Testis (tissue), 2 donors: ENCODE measurements at regions not wholly inside any gene's neighbourhood (a gene's known extent, or its start where the extent isn't known, plus 50 kb on each side); places are given as distances from the start of the nearest gene placed in this dataset.
"Not testable (repeated sequence)": the region's sequence is repeated elsewhere in the genome, so short reads cannot be mapped to it uniquely, and the experiment has no call there.

Experiments
- DNase-seq: peaks from one replicate; pipeline ENCODE4 v3.0.0-alpha.2; 2019
- H3K27ac ChIP-seq, 2 donors: fragments of 200-600 bp; sonication (generic); one replicate each; pipeline ENCODE4 v1.5.1; 2019
- H3K27me3 ChIP-seq: fragments of 200-600 bp; sonication (generic); one replicate; pipeline ENCODE4 v1.5.1; 2019
- H3K36me3 ChIP-seq: fragments of 200-600 bp; sonication (generic); one replicate; pipeline ENCODE4 v1.5.1; 2017; ENCODE audit warnings: low read depth; ENCODE audit errors: missing control alignments
- H3K4me1 ChIP-seq: fragments of 200-600 bp; sonication (generic); one replicate; pipeline ENCODE4 v1.5.1; 2019
- H3K4me3 ChIP-seq, 2 donors: fragments of 200-600 bp; sonication (generic); one replicate each; pipeline ENCODE4 v1.5.1; 2017 to 2019
- H3K9me3 ChIP-seq: fragments of 200-600 bp; sonication (generic); one replicate; pipeline ENCODE4 v1.5.1; 2017
- POLR2A ChIP-seq: fragments of 450-650 bp; IDR thresholded peaks from one replicate; pipeline ENCODE4 v1.6.1; 2017; ENCODE audit warnings: antibody characterized with exemption, mild to moderate bottlenecking, moderate library complexity
- WGBS, 2 donors: methylation state at CpG; one replicate each; pipeline ENCODE4 v1.1.5; 2018; 5-methylcytosine and 5-hydroxymethylcytosine counted together
- intact Hi-C: fragments of 100-400 bp; cut with DNase I; formaldehyde crosslinking; loops from one replicate; pipeline ENCODE4 v1.15.1; 2023; ENCODE audit warnings: low total_unique reads
- TF ChIP-seq, protein P1 (sequence below), 3 experiments: fragments of 450-650 bp in 2 of 3; fragments of 200-600 bp in 1 of 3; sonication (generic) in 1 of 3; IDR thresholded peaks; one replicate each; pipeline ENCODE4 v1.5.1; 2016 to 2019; ENCODE audit warnings: antibody characterized with exemption in 3 of 3, mild to moderate bottlenecking in 2 of 3, moderate library complexity in 1 of 3

DNA sequence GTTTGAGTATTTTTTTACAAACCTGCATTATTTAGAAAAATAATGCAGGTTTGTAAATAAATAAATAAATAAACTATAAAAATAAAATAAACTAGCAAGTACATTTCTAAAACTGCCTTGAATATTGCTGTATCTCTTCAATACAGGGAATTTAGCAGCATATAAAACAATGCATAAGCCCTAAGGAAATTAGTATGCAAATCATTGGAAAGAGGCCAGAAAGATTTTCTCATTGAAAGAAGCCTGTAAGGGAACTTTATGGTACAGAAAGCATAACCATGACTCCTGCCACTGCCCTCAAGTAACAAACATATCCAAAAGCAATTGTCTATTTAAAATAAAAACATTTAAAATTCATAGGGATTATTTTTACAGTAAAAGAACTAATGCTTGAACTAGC is 387.3 kb downstream of the HINT1 start:
- DNase-seq = no peak
- H3K36me3 ChIP-seq = no peaks in the 10 kb centered on the region
- no peak overlapping the region for H3K4me3 ChIP-seq
- no peak overlapping the region for H3K27ac ChIP-seq
- intact Hi-C loops = no loop called here
- H3K27me3 ChIP-seq = no peaks in the 10 kb centered on the region
- no peaks in the 10 kb centered on the region for H3K4me1 ChIP-seq
- TF ChIP-seq, protein P1, sequence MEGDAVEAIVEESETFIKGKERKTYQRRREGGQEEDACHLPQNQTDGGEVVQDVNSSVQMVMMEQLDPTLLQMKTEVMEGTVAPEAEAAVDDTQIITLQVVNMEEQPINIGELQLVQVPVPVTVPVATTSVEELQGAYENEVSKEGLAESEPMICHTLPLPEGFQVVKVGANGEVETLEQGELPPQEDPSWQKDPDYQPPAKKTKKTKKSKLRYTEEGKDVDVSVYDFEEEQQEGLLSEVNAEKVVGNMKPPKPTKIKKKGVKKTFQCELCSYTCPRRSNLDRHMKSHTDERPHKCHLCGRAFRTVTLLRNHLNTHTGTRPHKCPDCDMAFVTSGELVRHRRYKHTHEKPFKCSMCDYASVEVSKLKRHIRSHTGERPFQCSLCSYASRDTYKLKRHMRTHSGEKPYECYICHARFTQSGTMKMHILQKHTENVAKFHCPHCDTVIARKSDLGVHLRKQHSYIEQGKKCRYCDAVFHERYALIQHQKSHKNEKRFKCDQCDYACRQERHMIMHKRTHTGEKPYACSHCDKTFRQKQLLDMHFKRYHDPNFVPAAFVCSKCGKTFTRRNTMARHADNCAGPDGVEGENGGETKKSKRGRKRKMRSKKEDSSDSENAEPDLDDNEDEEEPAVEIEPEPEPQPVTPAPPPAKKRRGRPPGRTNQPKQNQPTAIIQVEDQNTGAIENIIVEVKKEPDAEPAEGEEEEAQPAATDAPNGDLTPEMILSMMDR (IDR thresholded peaks at IDR 0.05) = no peak
- TF ChIP-seq POLR2A = no peak
- no peaks in the 10 kb centered on the region for H3K9me3 ChIP-seq

DNA sequence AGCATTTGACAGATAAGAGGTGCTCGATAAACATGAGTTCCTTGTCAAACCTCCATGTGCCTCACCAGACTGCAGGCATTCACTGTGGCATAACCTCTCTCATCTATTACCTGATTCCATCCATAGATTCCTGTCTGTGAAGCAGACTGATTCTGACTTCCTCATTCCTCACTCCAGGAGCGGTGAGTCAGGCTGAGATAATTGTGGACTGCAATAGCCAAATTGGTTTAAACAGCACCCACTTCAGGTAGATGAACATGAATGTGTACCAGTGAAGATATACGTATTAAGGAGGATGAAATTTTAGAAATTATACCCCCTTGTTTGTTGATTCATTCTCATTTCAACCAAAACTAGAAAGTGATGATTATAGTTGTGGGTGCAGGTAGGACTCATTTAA is 391.2 kb downstream of the HINT1 start:
- 84 to 86% methylated on average over 3 of the region's 3 CpGs for WGBS, 2 donors
- no peaks in the 10 kb centered on the region for H3K36me3 ChIP-seq

DNA sequence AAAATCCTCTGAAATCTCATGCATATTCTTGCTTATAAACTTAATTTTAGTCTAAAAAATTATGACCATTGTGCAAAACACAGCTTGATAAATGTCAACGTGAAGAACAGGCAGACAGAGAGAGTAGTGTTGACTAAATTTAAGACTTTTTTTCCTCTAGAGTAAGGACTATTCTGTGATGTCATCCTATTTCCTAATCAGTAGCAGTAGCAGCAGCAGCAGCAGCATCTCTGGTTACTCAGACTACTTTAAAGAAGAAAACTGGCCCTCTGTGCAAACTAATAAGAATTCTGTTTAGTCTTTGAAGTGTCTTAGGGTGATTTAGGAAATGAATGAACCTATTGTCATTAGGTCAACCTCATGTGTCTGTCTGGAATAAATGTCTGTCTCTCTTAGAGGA is 403.0 kb downstream of the HINT1 start:
- no peaks in the 10 kb centered on the region for H3K4me1 ChIP-seq
- no peak for DNase-seq
- intact Hi-C loops = no loop called here
- TF ChIP-seq, protein P1 (IDR thresholded peaks at IDR 0.05) = no peak
- no peak for TF ChIP-seq POLR2A
- H3K27me3 ChIP-seq = no peaks in the 10 kb centered on the region
- no peak overlapping the region for H3K4me3 ChIP-seq
- H3K27ac ChIP-seq = no peak overlapping the region
- H3K9me3 ChIP-seq = no peaks in the 10 kb centered on the region
- 48 to 56% methylated on average over 1 of the region's 1 CpG for WGBS, 2 donors
- no peaks in the 10 kb centered on the region for H3K36me3 ChIP-seq

More for the DNA sequence above, 391.2 kb downstream of the HINT1 start:
- Histone ChIP-seq H3K4me3 (no peak overlapping the region), H3K4me1 (no peaks in the 10 kb centered on the region), H3K9me3 (no peaks in the 10 kb centered on the region), H3K27me3 (no peaks in the 10 kb centered on the region), H3K27ac (no peak overlapping the region)
- TF ChIP-seq, protein P1 (IDR thresholded peaks at IDR 0.05) = no peak
- TF ChIP-seq POLR2A = no peak
- no peak for DNase-seq
- intact Hi-C loops = no loop called here

DNA sequence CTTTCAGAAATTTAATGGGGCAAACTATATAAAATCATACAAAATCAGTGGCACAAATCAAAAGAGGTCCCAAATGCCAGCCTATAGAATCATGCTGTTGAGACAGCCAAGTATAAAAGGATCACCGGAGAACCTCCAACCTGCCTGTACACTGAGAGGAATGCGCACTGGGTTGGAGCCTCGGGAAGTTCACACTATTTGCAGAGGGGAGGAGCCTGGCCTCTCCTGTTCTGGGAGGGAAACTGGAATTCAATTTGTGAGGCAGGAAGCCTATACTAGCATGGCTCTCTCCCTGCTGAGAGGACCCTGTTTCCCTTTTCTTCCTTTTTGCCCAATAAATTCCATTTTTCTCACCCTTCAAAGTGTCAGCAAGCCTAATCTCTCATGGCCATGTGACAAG is 406.0 kb downstream of the HINT1 start:
- Histone ChIP-seq H3K36me3 (no peaks in the 10 kb centered on the region), H3K4me1 (no peaks in the 10 kb centered on the region), H3K9me3 (no peaks in the 10 kb centered on the region), H3K4me3 (no peak overlapping the region), H3K27me3 (no peaks in the 10 kb centered on the region), H3K27ac (no peak overlapping the region)
- TF ChIP-seq, protein P1 (IDR thresholded peaks at IDR 0.05) = no peak
- TF ChIP-seq POLR2A = no peak
- intact Hi-C loops = no loop called here
- 67 to 74% methylated on average over 3 of the region's 3 CpGs for WGBS, 2 donors
- DNase-seq = no peak

DNA sequence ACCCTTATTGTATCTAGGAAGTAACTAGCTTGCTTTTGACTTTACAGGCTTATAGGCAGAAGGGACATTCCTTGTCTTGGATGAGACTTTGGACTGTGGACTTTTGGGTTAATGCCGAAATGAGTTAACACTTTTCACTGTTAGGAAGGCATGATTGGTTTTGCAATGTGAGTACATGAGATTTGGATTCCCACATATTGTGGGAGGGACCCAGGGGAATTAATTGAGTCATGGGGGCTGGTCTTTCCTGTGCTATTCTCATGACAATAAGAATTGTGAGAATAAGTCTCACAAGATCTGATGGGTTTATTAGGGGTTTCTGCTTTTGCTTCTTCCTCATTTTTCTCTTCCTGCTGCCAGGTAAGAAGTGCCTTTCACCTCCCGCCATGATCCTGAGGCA is 417.5 kb downstream of the HINT1 start:
- WGBS, 2 donors = 90% methylated on average over 2 of the region's 2 CpGs
- no peak for DNase-seq
- TF ChIP-seq, protein P1 (IDR thresholded peaks at IDR 0.05) = no peak
- TF ChIP-seq POLR2A = no peak

GRCh38 chr5:130746641-130747040 is 418.4 kb downstream of the HINT1 start:
- H3K9me3 ChIP-seq, H3K27ac ChIP-seq, H3K36me3 ChIP-seq, DNase-seq, intact Hi-C loops, H3K4me3 ChIP-seq, H3K4me1 ChIP-seq, H3K27me3 ChIP-seq: not testable (repeated sequence)

More for the DNA sequence above, 417.5 kb downstream of the HINT1 start:
- H3K4me1 ChIP-seq = no peaks in the 10 kb centered on the region
- intact Hi-C loops = no loop called here
- H3K36me3 ChIP-seq = no peaks in the 10 kb centered on the region
- H3K27ac ChIP-seq = no peak overlapping the region
- no peaks in the 10 kb centered on the region for H3K9me3 ChIP-seq
- no peak overlapping the region for H3K4me3 ChIP-seq
- H3K27me3 ChIP-seq = no peaks in the 10 kb centered on the region
